B cell (primary cell): ENCODE measurements at regions not wholly inside any gene's neighbourhood (a gene's known extent, or its start where the extent isn't known, plus 50 kb on each side); places are given as distances from the start of the nearest gene placed in this dataset.

ENCODE experiments used
- ATAC-seq: fragments of 200-7000 bp; cut with Tn5 transposase; one replicate; pipeline ENCODE4 v1.10.0; 2021; ENCODE audit warnings: low read depth, mild to moderate bottlenecking, moderate number of reproducible peaks, moderate library complexity
- CTCF ChIA-PET: fragments of 350-600 bp; sonication (Branson Sonifier 250); formaldehyde crosslinking; loops from one replicate; lab custom pipeline; 2021; ENCODE audit warnings: antibody characterized with exemption, inconsistent platforms; lab: Charles Lee
- POLR2A ChIA-PET: fragments of 350-600 bp; sonication (Branson Sonifier 250); formaldehyde crosslinking; loops from one replicate; lab custom pipeline; 2021; ENCODE audit warnings: antibody characterized with exemption; lab: Charles Lee
- DNase-seq: peaks from one replicate; pipeline ENCODE4 v3.0.0; 2013
- H2AFZ ChIP-seq: 2 replicates; pipeline ENCODE4 v1.6.1; 2012; ENCODE audit warnings: mild to moderate bottlenecking, low read depth, low read length; ENCODE audit not compliant: insufficient read depth, poor library complexity, severe bottlenecking
- H3K27ac ChIP-seq, 2 donors: 1 replicate in 1 of 2; 2 replicates in 1 of 2; pipeline ENCODE4 v1.5.1; 2012 to 2013; ENCODE audit warnings: low read length in 2 of 2, mild to moderate bottlenecking in 2 of 2, moderate library complexity in 1 of 2
- H3K27me3 ChIP-seq, 4 experiments: fragments of 200-600 bp in 1 of 4; sonication (generic) in 1 of 4; replicated peaks in 1 of 4; 1 replicate in 2 of 4; 2 replicates in 2 of 4; pipeline versions ENCODE4 v1.6.1 to v1.7.0; 2013 to 2016; ENCODE audit warnings: low read length in 3 of 4, mild to moderate bottlenecking in 2 of 4, mixed read lengths in 1 of 4, moderate library complexity in 1 of 4; ENCODE audit not compliant: insufficient read depth in 4 of 4, control insufficient read depth in 3 of 4; ENCODE audit errors: control extremely low read depth in 1 of 4
- H3K36me3 ChIP-seq, 2 experiments: replicated peaks in 1 of 2; 1 replicate in 1 of 2; 2 replicates in 1 of 2; pipeline versions ENCODE4 v1.6.1 to v1.7.1; 2013; ENCODE audit warnings: low read length in 1 of 2; ENCODE audit not compliant: insufficient read depth in 2 of 2, control insufficient read depth in 1 of 2; ENCODE audit errors: control extremely low read depth in 1 of 2, extremely low read depth in 1 of 2
- H3K4me1 ChIP-seq, 2 donors: fragments of 200-600 bp in 1 of 2; sonication (generic) in 1 of 2; 1 replicate in 1 of 2; 2 replicates in 1 of 2; pipeline versions ENCODE4 v1.5.1 to v1.6.1; 2013 to 2017; ENCODE audit warnings: low read length in 2 of 2; ENCODE audit not compliant: control insufficient read depth in 2 of 2, insufficient read depth in 2 of 2
- H3K4me2 ChIP-seq: replicated peaks from 2 replicates; pipeline ENCODE3; 2012; ENCODE audit warnings: mild to moderate bottlenecking, low read depth, low read length; ENCODE audit not compliant: poor library complexity, severe bottlenecking
- H3K4me3 ChIP-seq, 5 experiments: fragments of 200-600 bp in 1 of 5; sonication (generic) in 1 of 5; 1 replicate in 3 of 5; 2 replicates in 2 of 5; pipeline versions ENCODE4 v1.5.1 to v1.7.0; 2011 to 2016; ENCODE audit warnings: low read length in 4 of 5, mild to moderate bottlenecking in 4 of 5, low read depth in 2 of 5, control low read depth in 1 of 5, moderate library complexity in 1 of 5; ENCODE audit not compliant: insufficient read depth in 1 of 5; ENCODE audit errors: control extremely low read depth in 1 of 5, extremely low read depth in 1 of 5
- H3K79me2 ChIP-seq: fragments of 200-600 bp; sonication (generic); one replicate; pipeline ENCODE4 v1.6.0; 2016; ENCODE audit warnings: low read length; ENCODE audit not compliant: control insufficient read depth, insufficient read depth
- H3K9ac ChIP-seq: fragments of 200-600 bp; sonication (generic); 2 replicates; pipeline ENCODE4 v1.6.1; 2017; ENCODE audit warnings: mild to moderate bottlenecking, low read length, moderate library complexity
- H3K9me3 ChIP-seq, 3 donors: one replicate each; pipeline versions ENCODE4 v1.6.1 to v1.7.1; 2013; ENCODE audit warnings: low read length in 2 of 3; ENCODE audit not compliant: control insufficient read depth in 2 of 3, insufficient read depth in 1 of 3; ENCODE audit errors: control extremely low read depth in 1 of 3
- H4K20me1 ChIP-seq: 2 replicates; pipeline ENCODE4 v1.6.0; 2012; ENCODE audit warnings: mild to moderate bottlenecking, low read length; ENCODE audit not compliant: insufficient read depth, control insufficient read depth, poor library complexity, severe bottlenecking
- H3K27ac Mint-ChIP-seq: one replicate; pipeline ENCODE4 v1.8.0; 2021; ENCODE audit warnings: mixed read lengths
- H3K27me3 Mint-ChIP-seq: one replicate; pipeline ENCODE4 v1.8.0; 2021; ENCODE audit warnings: mixed read lengths
- H3K4me1 Mint-ChIP-seq: one replicate; pipeline ENCODE4 v1.8.0; 2021; ENCODE audit warnings: mixed read lengths
- H3K4me3 Mint-ChIP-seq: one replicate; pipeline ENCODE4 v1.8.0; 2021; ENCODE audit warnings: mixed read lengths
- H3K9me3 Mint-ChIP-seq: one replicate; pipeline ENCODE4 v1.8.0; 2022; ENCODE audit warnings: mixed read lengths; ENCODE audit not compliant: insufficient read depth
- CTCF ChIP-seq: fragments of 200-600 bp; IDR thresholded peaks from one replicate; pipeline ENCODE4 v1.8.0; 2022; ENCODE audit warnings: antibody characterized with exemption, mild to moderate bottlenecking
- EZH2 ChIP-seq: IDR thresholded peaks from 2 replicates; pipeline ENCODE4 v1.6.1; 2012; ENCODE audit warnings: borderline replicate concordance, low read depth, mild to moderate bottlenecking, moderate library complexity, low read length; ENCODE audit not compliant: insufficient read depth, poor library complexity, severe bottlenecking
- intact Hi-C: fragments of 100-400 bp; cut with micrococcal nuclease; formaldehyde crosslinking; loops from one replicate; pipeline ENCODE4 v1.10.0; 2022

- Mint-ChIP-seq H3K27me3 (no peaks in the 10 kb centered on the region), H3K9me3 (no peaks in the 10 kb centered on the region), H3K27ac (no peak overlapping the region), H3K4me3 (no peak overlapping the region), H3K4me1 (no peaks in the 10 kb centered on the region)
- Histone ChIP-seq H3K79me2 (no peaks in the 10 kb centered on the region), H2AFZ (no peak overlapping the region), H3K36me3 (no peaks in the 10 kb centered on the region), H3K27me3 (no peaks in the 10 kb centered on the region), H4K20me1 (no peaks in the 10 kb centered on the region), H3K9ac (no peak overlapping the region), H3K4me3 (no peak overlapping the region), H3K4me1 (no peaks in the 10 kb centered on the region), H3K4me2 (no peak overlapping the region), H3K27ac (no peak overlapping the region), H3K9me3 (no peaks in the 10 kb centered on the region)
- ChIA-PET POLR2A (no interaction called here), CTCF (no interaction called here)
- DNase-seq = no peak
- TF ChIP-seq EZH2 (no peak), CTCF (no peak)
- intact Hi-C loops = no loop called here
- no peak for ATAC-seq
These were observed 249.6 kb upstream of the COL8A1 start for GRCh38 chr3:99388780-99389179.

- H3K27me3 Mint-ChIP-seq = no peaks in the 10 kb centered on the region
These were observed 253.8 kb upstream of the COL8A1 start for GRCh38 chr3:99384596-99384995.

More at GRCh38 chr3:99384596-99384995, 253.8 kb upstream of the COL8A1 start:
- ChIA-PET POLR2A (no interaction called here), CTCF (no interaction called here)
- Histone ChIP-seq H3K9me3 (no peaks in the 10 kb centered on the region), H4K20me1 (no peaks in the 10 kb centered on the region), H3K4me1 (no peaks in the 10 kb centered on the region), H3K9ac (no peak overlapping the region), H3K36me3 (no peaks in the 10 kb centered on the region), H3K4me2 (no peak overlapping the region), H3K27ac (no peak overlapping the region), H3K4me3 (no peak overlapping the region), H3K79me2 (no peaks in the 10 kb centered on the region), H2AFZ (no peak overlapping the region), H3K27me3 (no peaks in the 10 kb centered on the region)
- peaks cover 5% of the 10 kb centered on the region for H3K9me3 Mint-ChIP-seq
- H3K4me3 Mint-ChIP-seq = no peak overlapping the region
- TF ChIP-seq CTCF (no peak), EZH2 (no peak)
- ATAC-seq = no peak
- intact Hi-C loops = no loop called here
- H3K27ac Mint-ChIP-seq = no peak overlapping the region
- no peaks in the 10 kb centered on the region for H3K4me1 Mint-ChIP-seq
- DNase-seq = no peak
